ENCODE measurements at regions not wholly inside any gene's neighbourhood (a gene's known extent, or its start where the extent isn't known, plus 50 kb on each side); places are given as distances from the start of the nearest gene placed in this dataset.

DNA sequence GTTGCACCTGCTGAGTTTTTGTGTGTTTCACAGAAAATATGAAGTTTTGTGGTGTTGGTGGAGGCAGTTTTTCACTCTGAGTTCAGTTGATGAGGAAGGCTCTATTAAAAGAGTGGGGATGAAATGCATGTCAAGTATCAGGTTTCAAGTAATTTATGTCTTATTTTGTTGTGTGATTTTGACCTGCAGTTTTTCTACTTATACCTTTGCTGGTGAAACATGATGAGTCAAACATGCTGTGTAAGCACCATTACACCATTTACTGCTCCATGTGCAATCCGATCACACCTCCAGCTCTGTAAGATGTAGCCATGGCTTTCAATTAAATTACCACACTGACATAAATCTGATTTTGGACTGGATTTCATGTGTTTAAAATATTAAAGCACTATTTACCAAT, 174.5 kb upstream of the ZEB2 start:
- Mint-ChIP-seq H3K4me1 (ENCODE audit: low read depth) (peaks cover 6% of the 10 kb centered on the region), H3K27ac (no peak overlapping the region), H3K4me3 (ENCODE audit: low read depth) (no peak overlapping the region), H3K36me3 (ENCODE audit: insufficient read depth) (no peaks in the 10 kb centered on the region), H3K9me3 (ENCODE audit: low read depth) (no peaks in the 10 kb centered on the region), H3K27me3 (no peaks in the 10 kb centered on the region)
- TF ChIP-seq CTCF (IDR thresholded peaks at IDR 0.05; ENCODE audit: unreplicated experiment) = no peak
- DNase-seq (ENCODE audit: low spot score, unreplicated experiment) = no peak

DNA sequence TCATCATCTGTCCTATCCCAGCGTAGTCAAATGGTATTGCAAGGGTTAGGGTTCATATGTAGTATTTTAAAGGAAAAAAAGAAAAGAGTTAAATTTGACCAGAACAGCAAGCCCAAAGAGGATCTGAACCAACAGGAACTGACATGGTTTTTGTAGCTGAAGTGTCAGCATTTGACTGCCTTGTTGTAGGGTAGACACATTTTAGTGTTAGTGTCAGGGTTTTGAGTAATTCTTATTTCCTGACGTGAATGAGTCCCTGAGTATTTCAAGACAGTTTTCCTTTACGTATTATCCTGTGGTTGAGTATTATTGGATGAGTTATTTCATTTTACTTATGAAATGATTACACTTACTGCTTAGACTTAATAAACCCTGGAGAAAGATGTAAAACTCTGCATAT, 173.3 kb upstream of the ZEB2 start:
- Mint-ChIP-seq H3K4me3 (ENCODE audit: low read depth) (no peak overlapping the region), H3K9me3 (ENCODE audit: low read depth) (no peaks in the 10 kb centered on the region), H3K36me3 (ENCODE audit: insufficient read depth) (no peaks in the 10 kb centered on the region), H3K27me3 (no peaks in the 10 kb centered on the region), H3K27ac (no peak overlapping the region), H3K4me1 (ENCODE audit: low read depth) (peaks cover 6% of the 10 kb centered on the region)
- no peak for DNase-seq (ENCODE audit: low spot score, unreplicated experiment)
- no peak for TF ChIP-seq CTCF (IDR thresholded peaks at IDR 0.05; ENCODE audit: unreplicated experiment)

DNA sequence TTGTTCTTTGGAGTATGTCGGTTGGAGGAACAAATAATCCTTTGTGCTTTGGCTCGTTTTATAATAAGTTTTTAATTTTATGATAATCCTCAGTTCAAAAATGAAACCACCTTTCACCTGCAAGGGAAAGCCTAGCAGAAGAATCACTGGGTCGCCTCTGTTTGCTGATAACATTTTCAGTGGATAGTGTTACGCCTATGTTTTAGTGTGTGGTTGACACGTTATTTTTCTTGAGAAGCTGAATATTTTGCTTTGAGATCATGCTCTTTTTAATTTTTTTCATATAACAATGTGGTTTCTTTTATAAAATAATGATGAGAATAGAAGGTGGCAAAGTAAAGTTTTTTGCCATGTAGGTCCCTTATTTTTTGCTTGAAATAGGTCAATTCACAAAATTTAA, 172.7 kb upstream of the ZEB2 start:
- DNase-seq (ENCODE audit: low spot score, unreplicated experiment) = no peak
- no peaks in the 10 kb centered on the region for H3K36me3 Mint-ChIP-seq (ENCODE audit: insufficient read depth)
- TF ChIP-seq CTCF (IDR thresholded peaks at IDR 0.05; ENCODE audit: unreplicated experiment) = no peak
- H3K4me1 Mint-ChIP-seq (ENCODE audit: low read depth) = peaks cover 6% of the 10 kb centered on the region
- H3K9me3 Mint-ChIP-seq (ENCODE audit: low read depth) = no peaks in the 10 kb centered on the region
- no peaks in the 10 kb centered on the region for H3K27me3 Mint-ChIP-seq
- no peak overlapping the region for H3K4me3 Mint-ChIP-seq (ENCODE audit: low read depth)
- H3K27ac Mint-ChIP-seq = no peak overlapping the region

DNA sequence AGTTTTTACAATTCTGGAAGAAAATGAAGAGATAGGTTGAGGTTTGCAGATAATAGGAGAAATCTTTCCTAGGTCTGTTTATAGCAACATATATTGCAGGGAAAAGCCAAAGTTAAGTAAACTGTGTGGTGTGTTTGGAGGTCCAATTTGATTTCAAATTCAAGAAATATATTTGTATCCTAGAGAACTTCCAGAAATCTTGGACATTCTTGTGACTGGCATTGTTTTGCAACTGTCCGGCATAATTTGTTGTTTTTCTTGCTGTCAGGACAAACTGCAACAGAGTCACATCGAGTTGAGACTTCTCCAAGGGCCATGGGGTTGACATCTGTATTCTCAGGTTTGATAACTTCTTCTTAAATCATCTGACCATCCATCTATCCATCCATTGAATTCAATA, 170.9 kb upstream of the ZEB2 start:
- H3K27me3 Mint-ChIP-seq = no peaks in the 10 kb centered on the region
- no peak for DNase-seq (ENCODE audit: low spot score, unreplicated experiment)
- no peaks in the 10 kb centered on the region for H3K36me3 Mint-ChIP-seq (ENCODE audit: insufficient read depth)
- no peak overlapping the region for H3K4me3 Mint-ChIP-seq (ENCODE audit: low read depth)
- H3K9me3 Mint-ChIP-seq (ENCODE audit: low read depth) = no peaks in the 10 kb centered on the region
- TF ChIP-seq CTCF (IDR thresholded peaks at IDR 0.05; ENCODE audit: unreplicated experiment) = no peak
- H3K27ac Mint-ChIP-seq = no peak overlapping the region
- H3K4me1 Mint-ChIP-seq (ENCODE audit: low read depth) = peaks cover 6% of the 10 kb centered on the region

- no peak overlapping the region for H3K4me3 Mint-ChIP-seq (ENCODE audit: low read depth)
- TF ChIP-seq CTCF (IDR thresholded peaks at IDR 0.05; ENCODE audit: unreplicated experiment) = no peak
- H3K27ac Mint-ChIP-seq = no peak overlapping the region
- H3K4me1 Mint-ChIP-seq (ENCODE audit: low read depth) = no peaks in the 10 kb centered on the region
- peaks cover 4% of the 10 kb centered on the region for H3K9me3 Mint-ChIP-seq (ENCODE audit: low read depth)
- no peak for DNase-seq (ENCODE audit: low spot score, unreplicated experiment)
- H3K27me3 Mint-ChIP-seq = no peaks in the 10 kb centered on the region
- H3K36me3 Mint-ChIP-seq (ENCODE audit: insufficient read depth) = no peaks in the 10 kb centered on the region
Observed at GRCh38 chr2:144686518-144687215, 166.7 kb upstream of the ZEB2 start.

All from progenitor cell of endocrine pancreas (in vitro differentiated cells).